CD14-positive monocyte (primary cell): ENCODE measurements at regions not wholly inside any gene's neighbourhood (a gene's known extent, or its start where the extent isn't known, plus 50 kb on each side); places are given as distances from the start of the nearest gene placed in this dataset.

Experiments used
- DNase-seq, 3 donors: peaks; one replicate each; pipeline ENCODE4 v3.0.0-alpha.2; 2011 to 2022
- H2AFZ ChIP-seq: 2 replicates; pipeline ENCODE4 v1.6.0; 2012; ENCODE audit warnings: mild to moderate bottlenecking, low read depth, low read length, inconsistent platforms; ENCODE audit not compliant: insufficient read depth, poor library complexity, severe bottlenecking
- H3K27ac ChIP-seq, 2 donors: 1 replicate in 1 of 2; 2 replicates in 1 of 2; pipeline ENCODE4 v1.5.1; 2012 to 2013; ENCODE audit warnings: low read length in 2 of 2, control low read depth in 1 of 2, inconsistent platforms in 1 of 2, low read depth in 1 of 2, mild to moderate bottlenecking in 1 of 2
- H3K27me3 ChIP-seq, 2 donors: one replicate each; pipeline versions ENCODE4 v1.6.0 to v1.6.1; 2011 to 2013; ENCODE audit warnings: low read length in 2 of 2; ENCODE audit not compliant: control insufficient read depth in 2 of 2, insufficient read depth in 2 of 2
- H3K36me3 ChIP-seq, 2 donors: replicated peaks in 1 of 2; 1 replicate in 1 of 2; 2 replicates in 1 of 2; pipeline versions ENCODE4 v1.5.1 to v1.6.1; 2012 to 2013; ENCODE audit warnings: low read length in 2 of 2, control low read depth in 1 of 2, inconsistent platforms in 1 of 2, mild to moderate bottlenecking in 1 of 2; ENCODE audit not compliant: insufficient read depth in 2 of 2, control insufficient read depth in 1 of 2
- H3K4me1 ChIP-seq, 2 donors: 1 replicate in 1 of 2; 2 replicates in 1 of 2; pipeline versions ENCODE4 v1.5.1 to v1.6.1; 2012 to 2013; ENCODE audit warnings: low read length in 2 of 2, control low read depth in 1 of 2, inconsistent platforms in 1 of 2, mild to moderate bottlenecking in 1 of 2, moderate library complexity in 1 of 2; ENCODE audit not compliant: insufficient read depth in 2 of 2, control insufficient read depth in 1 of 2
- H3K4me2 ChIP-seq: replicated peaks from 2 replicates; pipeline ENCODE3; 2012; ENCODE audit warnings: low read length, moderate library complexity, mild to moderate bottlenecking; ENCODE audit not compliant: poor library complexity, severe bottlenecking; ENCODE audit errors: extremely low read depth
- H3K4me3 ChIP-seq, 3 experiments: fragments of 200-600 bp in 1 of 3; sonication (generic) in 1 of 3; replicated peaks in 1 of 3; 1 replicate in 2 of 3; 2 replicates in 1 of 3; pipeline ENCODE4 v1.5.1; 2011 to 2013; ENCODE audit warnings: low read length in 3 of 3, mild to moderate bottlenecking in 3 of 3, control low read depth in 2 of 3, low read depth in 2 of 3, inconsistent platforms in 1 of 3, moderate library complexity in 1 of 3
- H3K79me2 ChIP-seq: 2 replicates; pipeline ENCODE4 v1.6.0; 2012; ENCODE audit warnings: mild to moderate bottlenecking, control low read depth, inconsistent platforms, low read length, moderate library complexity; ENCODE audit not compliant: insufficient read depth
- H3K9ac ChIP-seq: 2 replicates; pipeline ENCODE4 v1.6.0; 2017; ENCODE audit warnings: low read length, mild to moderate bottlenecking; ENCODE audit not compliant: insufficient read depth, poor library complexity, severe bottlenecking
- H3K9me3 ChIP-seq, 2 donors: replicated peaks in 1 of 2; 1 replicate in 1 of 2; 2 replicates in 1 of 2; pipeline versions ENCODE4 v1.5.1 to v1.6.1; 2012 to 2013; ENCODE audit warnings: low read length in 2 of 2, control low read depth in 1 of 2; ENCODE audit not compliant: control insufficient read depth in 1 of 2, insufficient read depth in 1 of 2
- H4K20me1 ChIP-seq: 2 replicates; pipeline ENCODE4 v1.6.0; 2012; ENCODE audit warnings: mild to moderate bottlenecking, low read length, control low read depth, moderate library complexity; ENCODE audit not compliant: insufficient read depth
- H3K27ac Mint-ChIP-seq, 7 donors: one replicate each; pipeline ENCODE4 v1.8.0; 2020; ENCODE audit warnings: mild to moderate bottlenecking in 7 of 7, mixed read lengths in 7 of 7, moderate library complexity in 6 of 7, inconsistent platforms in 2 of 7
- H3K27me3 Mint-ChIP-seq, 3 donors: one replicate each; pipeline ENCODE4 v1.8.0; 2021 to 2022; ENCODE audit warnings: low read depth in 3 of 3, mild to moderate bottlenecking in 3 of 3, mixed read lengths in 3 of 3, moderate library complexity in 3 of 3, inconsistent platforms in 1 of 3
- H3K36me3 Mint-ChIP-seq, 2 donors: one replicate each; pipeline ENCODE4 v1.8.0; 2020; ENCODE audit warnings: mixed read lengths in 2 of 2, inconsistent platforms in 1 of 2, mild to moderate bottlenecking in 1 of 2
- H3K4me1 Mint-ChIP-seq: one replicate; pipeline ENCODE4 v1.8.0; 2020; ENCODE audit warnings: mild to moderate bottlenecking, mixed read lengths
- H3K4me3 Mint-ChIP-seq, 2 donors: one replicate each; pipeline ENCODE4 v1.8.0; 2020; ENCODE audit warnings: mild to moderate bottlenecking in 2 of 2, mixed read lengths in 2 of 2, moderate library complexity in 1 of 2
- H3K9me3 Mint-ChIP-seq, 7 donors: one replicate each; pipeline ENCODE4 v1.8.0; 2020 to 2022; ENCODE audit warnings: mixed read lengths in 7 of 7, mild to moderate bottlenecking in 6 of 7, moderate library complexity in 6 of 7, inconsistent platforms in 2 of 7
- CTCF ChIP-seq: fragments of 200-600 bp; IDR thresholded peaks from one replicate; pipeline ENCODE4 v1.8.0; 2022; ENCODE audit warnings: antibody characterized with exemption, mild to moderate bottlenecking
- WGBS: methylation state at CpG from one replicate; pipeline ENCODE4 v1.1.5; 2013; ENCODE audit warnings: missing lambda C conversion rate; ENCODE audit not compliant: insufficient coverage; 5-methylcytosine and 5-hydroxymethylcytosine counted together
- intact Hi-C, 2 donors: fragments of 100-400 bp; cut with micrococcal nuclease; formaldehyde crosslinking; loops; one replicate each; pipeline versions ENCODE4 v1.15.0 to v1.15.1; 2023

- Mint-ChIP-seq H3K27me3 (no peaks in the 10 kb centered on the region), H3K4me3 (no peak overlapping the region), H3K27ac (no peak overlapping the region), H3K9me3 (peaks cover 0 to 10% (median 1%) of the 10 kb centered on the region in 7 donors), H3K4me1 (no peaks in the 10 kb centered on the region), H3K36me3 (no peaks in the 10 kb centered on the region)
- 67% methylated on average over 1 of the region's 3 CpGs for WGBS
- H3K4me3 ChIP-seq: no peak overlapping the region
- H2AFZ ChIP-seq: no peak overlapping the region
- no peaks in the 10 kb centered on the region for H3K4me1 ChIP-seq
- no peaks in the 10 kb centered on the region for H3K36me3 ChIP-seq
- intact Hi-C loops: no loop called here
- DNase-seq: no peak
- no peak overlapping the region for H3K9ac ChIP-seq
- no peak for TF ChIP-seq CTCF
- no peaks in the 10 kb centered on the region for H3K79me2 ChIP-seq
- H3K4me2 ChIP-seq: no peak overlapping the region
- H3K9me3 ChIP-seq: no peaks in the 10 kb centered on the region
- no peaks in the 10 kb centered on the region for H3K27me3 ChIP-seq
- no peak overlapping the region for H3K27ac ChIP-seq
- H4K20me1 ChIP-seq: no peaks in the 10 kb centered on the region
Measured at GRCh38 chr11:28476049-28476448, 367.9 kb downstream of the METTL15 start.

DNA sequence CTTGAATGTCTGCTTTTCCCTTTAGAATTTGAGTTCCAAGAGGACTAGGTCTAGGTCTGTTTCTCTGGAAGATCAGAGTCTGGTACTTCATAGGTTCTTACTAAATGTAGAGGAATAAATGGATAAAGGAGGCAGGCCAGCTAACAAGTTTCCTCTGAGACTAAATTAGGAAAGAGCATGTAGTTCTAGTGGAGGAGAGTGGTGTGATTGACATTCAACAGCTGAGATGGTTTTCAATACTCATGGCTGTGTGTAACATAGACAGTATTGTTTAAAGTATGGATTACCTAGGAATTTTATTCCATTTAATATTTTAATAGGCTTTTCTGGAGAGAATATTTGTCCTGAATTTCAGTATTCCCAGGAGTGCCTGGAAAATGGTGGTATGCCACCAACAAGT, 364.7 kb downstream of the METTL15 start:
- no peaks in the 10 kb centered on the region for H3K27me3 Mint-ChIP-seq
- no peak for DNase-seq
- H2AFZ ChIP-seq: no peak overlapping the region
- no peak overlapping the region for H3K4me3 ChIP-seq
- no peaks in the 10 kb centered on the region for H4K20me1 ChIP-seq
- H3K9me3 Mint-ChIP-seq: peaks cover 0 to 10% (median 2%) of the 10 kb centered on the region in 7 donors
- no peak overlapping the region for H3K9ac ChIP-seq
- H3K27ac ChIP-seq: no peak overlapping the region
- H3K36me3 Mint-ChIP-seq: no peaks in the 10 kb centered on the region
- no peaks in the 10 kb centered on the region for H3K4me1 ChIP-seq
- intact Hi-C loops: no loop called here
- H3K27me3 ChIP-seq: no peaks in the 10 kb centered on the region
- no peaks in the 10 kb centered on the region for H3K9me3 ChIP-seq
- H3K27ac Mint-ChIP-seq: peak overlapping the region in 1 of 7 donors; percentile 6
- H3K79me2 ChIP-seq: no peaks in the 10 kb centered on the region
- no peaks in the 10 kb centered on the region for H3K36me3 ChIP-seq
- H3K4me1 Mint-ChIP-seq: no peaks in the 10 kb centered on the region
- H3K4me3 Mint-ChIP-seq: no peak overlapping the region
- no peak overlapping the region for H3K4me2 ChIP-seq
- no peak for TF ChIP-seq CTCF
